ENCODE measurements at regions not wholly inside any gene's neighbourhood (a gene's known extent, or its start where the extent isn't known, plus 50 kb on each side); places are given as distances from the start of the nearest gene placed in this dataset.
A peak's percentile ranks its signal among the peaks of the same experiment; 100 is the strongest.

- TF ChIP-seq YY1 (IDR thresholded peaks at IDR 0.05; ENCODE audit: low read depth) (no peak), ZBTB7A (IDR thresholded peaks at IDR 0.05; ENCODE audit: low read depth) (no peak), TAF1 (IDR thresholded peaks at IDR 0.05; ENCODE audit: low read depth) (no peak), RAD21 (IDR thresholded peaks at IDR 0.05; ENCODE audit: low read depth) (peak; percentile 70)
These were observed 323.3 kb upstream of the NT5E start for GRCh38 chr6:85126485-85127167.

- TF ChIP-seq RAD21 (IDR thresholded peaks at IDR 0.05; ENCODE audit: low read depth): no peak
- TF ChIP-seq ZBTB7A (IDR thresholded peaks at IDR 0.05; ENCODE audit: low read depth): no peak
- no peak for TF ChIP-seq YY1 (IDR thresholded peaks at IDR 0.05; ENCODE audit: low read depth)
- no peak for TF ChIP-seq TCF12 (IDR thresholded peaks at IDR 0.05; ENCODE audit: low read depth)
- TF ChIP-seq MAX (IDR thresholded peaks at IDR 0.05): no peak
- no peak for TF ChIP-seq CEBPB (IDR thresholded peaks at IDR 0.05)
- TF ChIP-seq FOXM1 (IDR thresholded peaks at IDR 0.05; ENCODE audit: borderline replicate concordance, low read depth): no peak
- no peak for TF ChIP-seq CREB1 (IDR thresholded peaks at IDR 0.05; ENCODE audit: low read depth)
- no peak for TF ChIP-seq USF1 (IDR thresholded peaks at IDR 0.05)
- TF ChIP-seq TAF1 (IDR thresholded peaks at IDR 0.05; ENCODE audit: low read depth): no peak
- no peak for TF ChIP-seq REST (IDR thresholded peaks at IDR 0.05; ENCODE audit: low read depth)
- no peak for TF ChIP-seq EP300 (IDR thresholded peaks at IDR 0.05; ENCODE audit: borderline replicate concordance)
- no peak for TF ChIP-seq EGR1 (IDR thresholded peaks at IDR 0.05)
- no peak for TF ChIP-seq NFIC (IDR thresholded peaks at IDR 0.05)
- TF ChIP-seq TEAD4 (IDR thresholded peaks at IDR 0.05): no peak
These were observed 324.4 kb upstream of the NT5E start for GRCh38 chr6:85125526-85125925.

- TF ChIP-seq USF1 (IDR thresholded peaks at IDR 0.05) (no peak), TAF1 (IDR thresholded peaks at IDR 0.05; ENCODE audit: low read depth) (no peak), TCF12 (IDR thresholded peaks at IDR 0.05; ENCODE audit: low read depth) (no peak), REST (IDR thresholded peaks at IDR 0.05; ENCODE audit: low read depth) (no peak), FOXM1 (IDR thresholded peaks at IDR 0.05; ENCODE audit: borderline replicate concordance, low read depth) (no peak), EGR1 (IDR thresholded peaks at IDR 0.05) (no peak), NFIC (IDR thresholded peaks at IDR 0.05) (no peak), ZBTB7A (IDR thresholded peaks at IDR 0.05; ENCODE audit: low read depth) (no peak), MAX (IDR thresholded peaks at IDR 0.05) (no peak), EP300 (IDR thresholded peaks at IDR 0.05; ENCODE audit: borderline replicate concordance) (no peak), CEBPB (IDR thresholded peaks at IDR 0.05) (no peak), RAD21 (IDR thresholded peaks at IDR 0.05; ENCODE audit: low read depth) (no peak), TEAD4 (IDR thresholded peaks at IDR 0.05) (no peak), CREB1 (IDR thresholded peaks at IDR 0.05; ENCODE audit: low read depth) (no peak), YY1 (IDR thresholded peaks at IDR 0.05; ENCODE audit: low read depth) (no peak)
These were observed 325.2 kb upstream of the NT5E start for GRCh38 chr6:85124472-85125354.

- no peak for TF ChIP-seq MAX (IDR thresholded peaks at IDR 0.05)
- TF ChIP-seq TEAD4 (IDR thresholded peaks at IDR 0.05): no peak
- no peak for TF ChIP-seq TAF1 (IDR thresholded peaks at IDR 0.05; ENCODE audit: low read depth)
- no peak for TF ChIP-seq ZBTB7A (IDR thresholded peaks at IDR 0.05; ENCODE audit: low read depth)
These were observed 328.7 kb upstream of the NT5E start for GRCh38 chr6:85121158-85121557.

- no peak for TF ChIP-seq CREB1 (IDR thresholded peaks at IDR 0.05; ENCODE audit: low read depth)
- TF ChIP-seq FOXM1 (IDR thresholded peaks at IDR 0.05; ENCODE audit: borderline replicate concordance, low read depth): no peak
- no peak for TF ChIP-seq MAX (IDR thresholded peaks at IDR 0.05)
- no peak for TF ChIP-seq TEAD4 (IDR thresholded peaks at IDR 0.05)
These were observed 331.1 kb upstream of the NT5E start for GRCh38 chr6:85118652-85119235.

Measured in Ishikawa (cell line).